Endothelial cell (in vitro differentiated cells): ENCODE measurements at regions not wholly inside any gene's neighbourhood (a gene's known extent, or its start where the extent isn't known, plus 50 kb on each side); places are given as distances from the start of the nearest gene placed in this dataset.
"Not testable (repeated sequence)": the region's sequence is repeated elsewhere in the genome, so short reads cannot be mapped to it uniquely, and the experiment has no call there.

Experiments used
- DNase-seq: peaks from one replicate; pipeline ENCODE4 v3.0.0; 2021; ENCODE audit warnings: low spot score
- H3K27ac Mint-ChIP-seq: one replicate; pipeline ENCODE4 v1.8.0; 2021; ENCODE audit warnings: mixed read lengths, inconsistent platforms; ENCODE audit not compliant: unreplicated experiment
- H3K27me3 Mint-ChIP-seq: one replicate; pipeline ENCODE4 v1.8.0; 2021; ENCODE audit warnings: mild to moderate bottlenecking, moderate library complexity, mixed read lengths, inconsistent platforms; ENCODE audit not compliant: unreplicated experiment
- H3K36me3 Mint-ChIP-seq: one replicate; pipeline ENCODE4 v1.8.0; 2021; ENCODE audit warnings: mild to moderate bottlenecking, low read depth, mixed read lengths, inconsistent platforms; ENCODE audit not compliant: unreplicated experiment
- H3K4me1 Mint-ChIP-seq: one replicate; pipeline ENCODE4 v1.8.0; 2021; ENCODE audit warnings: mild to moderate bottlenecking, mixed read lengths, inconsistent platforms; ENCODE audit not compliant: unreplicated experiment
- H3K4me3 Mint-ChIP-seq: one replicate; pipeline ENCODE4 v1.8.0; 2021; ENCODE audit warnings: mild to moderate bottlenecking, mixed read lengths, inconsistent platforms; ENCODE audit not compliant: unreplicated experiment
- H3K9me3 Mint-ChIP-seq: one replicate; pipeline ENCODE4 v1.8.0; 2021; ENCODE audit warnings: mixed read lengths, inconsistent platforms; ENCODE audit not compliant: unreplicated experiment
- CTCF ChIP-seq: fragments of 200-600 bp; sonication (generic); IDR thresholded peaks from one replicate; pipeline ENCODE4 v1.5.0; 2021; ENCODE audit warnings: antibody characterized with exemption; ENCODE audit not compliant: unreplicated experiment

GRCh38 chr7:149633976-149634945 lies 136.7 kb upstream of the ZNF746 start:
- peaks cover 4% of the 10 kb centered on the region for H3K4me1 Mint-ChIP-seq
- TF ChIP-seq CTCF = no peak
- H3K27me3 Mint-ChIP-seq = peaks cover 7% of the 10 kb centered on the region
- H3K4me3 Mint-ChIP-seq = no peak overlapping the region
- no peak overlapping the region for H3K27ac Mint-ChIP-seq
- no peak for DNase-seq
- no peaks in the 10 kb centered on the region for H3K36me3 Mint-ChIP-seq
- no peaks in the 10 kb centered on the region for H3K9me3 Mint-ChIP-seq

- H3K4me3 Mint-ChIP-seq, H3K27ac Mint-ChIP-seq, H3K9me3 Mint-ChIP-seq, H3K36me3 Mint-ChIP-seq, DNase-seq, H3K27me3 Mint-ChIP-seq: not testable (repeated sequence)
- peaks cover 12% of the 10 kb centered on the region for H3K4me1 Mint-ChIP-seq
Measured at GRCh38 chr7:149628361-149629149, 130.9 kb upstream of the ZNF746 start.

GRCh38 chr7:149627911-149628310 lies 130.3 kb upstream of the ZNF746 start:
- no peaks in the 10 kb centered on the region for H3K36me3 Mint-ChIP-seq

GRCh38 chr7:149626972-149627371 lies 129.4 kb upstream of the ZNF746 start:
- DNase-seq = no peak
- Mint-ChIP-seq H3K27me3 (peaks cover 8% of the 10 kb centered on the region), H3K4me1 (peaks cover 18% of the 10 kb centered on the region), H3K9me3 (no peaks in the 10 kb centered on the region), H3K27ac (no peak overlapping the region), H3K36me3 (peaks cover 3% of the 10 kb centered on the region), H3K4me3 (no peak overlapping the region)
- no peak for TF ChIP-seq CTCF

More at GRCh38 chr7:149627911-149628310, 130.3 kb upstream of the ZNF746 start:
- Mint-ChIP-seq H3K4me3 (no peak overlapping the region), H3K9me3 (no peaks in the 10 kb centered on the region), H3K27ac (no peak overlapping the region), H3K27me3 (peaks cover 8% of the 10 kb centered on the region), H3K4me1 (peaks cover 16% of the 10 kb centered on the region)
- TF ChIP-seq CTCF = no peak
- DNase-seq = no peak

GRCh38 chr7:149625947-149626392 lies 128.4 kb upstream of the ZNF746 start:
- H3K36me3 Mint-ChIP-seq = peaks cover 5% of the 10 kb centered on the region
- H3K9me3 Mint-ChIP-seq = no peaks in the 10 kb centered on the region
- H3K27ac Mint-ChIP-seq = no peak overlapping the region
- no peak overlapping the region for H3K4me3 Mint-ChIP-seq
- DNase-seq = no peak
- peaks cover 10% of the 10 kb centered on the region for H3K27me3 Mint-ChIP-seq
- peaks cover 18% of the 10 kb centered on the region for H3K4me1 Mint-ChIP-seq
- TF ChIP-seq CTCF = no peak
